Stimulated activated CD4-positive, alpha-beta T cell treated with anti-CD3 and anti-CD28 coated beads, Interleukin-12 subunit alpha, Interleukin-12 subunit beta, amount 100 ng/mL, for 4 hours (primary cell): ENCODE measurements at regions not wholly inside any gene's neighbourhood (a gene's known extent, or its start where the extent isn't known, plus 50 kb on each side); places are given as distances from the start of the nearest gene placed in this dataset.
"Not testable (repeated sequence)": the region's sequence is repeated elsewhere in the genome, so short reads cannot be mapped to it uniquely, and the experiment has no call there.

Source experiments
- DNase-seq: peaks from one replicate; pipeline ENCODE4 v3.0.0-alpha.2; 2020

DNA sequence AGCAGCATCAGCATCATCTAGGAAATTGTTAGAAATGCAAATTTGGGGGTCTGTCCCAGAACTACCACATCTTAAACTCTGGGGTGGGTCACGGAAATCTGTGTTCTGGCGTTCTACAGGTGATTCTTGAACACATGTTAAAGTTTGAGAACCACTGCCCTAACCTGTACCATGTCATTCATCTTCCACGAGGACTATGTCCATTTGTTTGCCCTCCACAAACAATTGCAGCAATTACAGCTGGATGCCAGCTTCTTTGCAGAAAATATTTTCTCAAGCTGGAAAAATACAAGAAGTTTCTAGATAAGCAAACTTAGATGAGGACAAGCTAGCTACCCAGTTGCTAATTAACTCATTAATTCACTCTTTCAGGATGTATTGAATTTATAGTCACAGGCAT lies 54.1 kb downstream of the MAFB start:
- no peak for DNase-seq

- DNase-seq = no peak
These were observed 55.7 kb downstream of the MAFB start for GRCh38 chr20:40633123-40633850.

DNA sequence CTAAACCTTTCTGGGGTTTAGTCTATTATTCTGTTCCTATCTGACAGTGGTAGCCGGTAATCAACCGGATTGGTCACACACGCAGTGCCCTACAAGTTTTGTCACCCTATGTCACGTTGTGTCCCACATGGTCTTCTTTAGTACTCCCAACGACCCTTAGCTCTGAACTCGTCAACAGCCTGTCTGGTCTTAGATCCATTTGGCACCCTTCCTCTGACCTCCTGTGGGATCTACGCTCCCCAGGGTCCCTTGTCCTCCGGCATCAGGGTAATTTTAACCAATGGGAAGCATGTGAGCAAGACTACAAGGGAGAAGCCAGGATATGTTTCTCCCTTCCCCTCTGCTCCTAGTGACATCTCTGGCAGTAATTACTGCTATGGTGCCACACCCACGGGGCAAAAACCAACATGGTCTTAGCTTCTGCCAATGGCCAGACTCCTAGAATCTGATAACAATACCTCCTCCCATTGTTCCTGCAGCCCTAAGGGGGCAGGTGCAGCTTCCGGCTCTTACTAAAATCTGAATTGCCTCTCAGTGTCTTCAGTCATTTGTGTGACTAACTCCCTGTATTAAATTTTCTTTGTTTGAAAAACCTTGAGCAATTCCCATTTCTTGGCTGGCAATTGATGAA lies 56.6 kb downstream of the MAFB start:
- DNase-seq = no peak

DNA sequence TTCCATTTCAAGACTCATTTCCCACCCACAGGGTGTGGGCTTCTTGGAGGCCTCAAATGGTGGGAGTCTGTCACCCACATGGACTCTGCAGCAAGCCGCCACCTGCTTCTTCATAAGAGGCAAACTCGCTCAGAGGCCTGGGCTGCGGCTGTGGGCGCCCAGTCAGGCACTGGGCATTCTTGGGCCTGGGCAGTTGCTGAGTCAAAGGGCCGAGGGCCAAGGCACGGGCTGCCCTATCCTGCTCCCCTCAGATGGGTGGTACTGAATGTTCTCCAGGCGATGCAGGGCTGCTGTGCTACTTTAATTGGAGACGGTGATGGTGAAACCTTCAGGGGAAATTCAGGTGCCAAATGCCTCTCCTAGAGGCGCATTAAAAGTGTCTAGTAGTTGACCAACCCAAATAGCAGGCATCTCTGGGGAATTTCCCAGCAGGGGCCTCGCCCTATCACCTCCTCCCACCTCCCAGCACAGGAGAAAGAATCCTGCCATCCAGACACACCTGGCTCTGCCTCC lies 57.9 kb downstream of the MAFB start:
- no peak for DNase-seq

- no peak for DNase-seq
These were observed 58.3 kb downstream of the MAFB start for GRCh38 chr20:40630713-40631112.

- no peak for DNase-seq
These were observed 58.9 kb downstream of the MAFB start for GRCh38 chr20:40630099-40630498.

- DNase-seq = no peak
These were observed 60.2 kb downstream of the MAFB start for GRCh38 chr20:40628877-40629276.

GRCh38 chr20:40619053-40619452 lies 70.0 kb downstream of the MAFB start:
- DNase-seq = not testable (repeated sequence)

GRCh38 chr20:40617594-40617993 lies 71.4 kb downstream of the MAFB start:
- no peak for DNase-seq

DNA sequence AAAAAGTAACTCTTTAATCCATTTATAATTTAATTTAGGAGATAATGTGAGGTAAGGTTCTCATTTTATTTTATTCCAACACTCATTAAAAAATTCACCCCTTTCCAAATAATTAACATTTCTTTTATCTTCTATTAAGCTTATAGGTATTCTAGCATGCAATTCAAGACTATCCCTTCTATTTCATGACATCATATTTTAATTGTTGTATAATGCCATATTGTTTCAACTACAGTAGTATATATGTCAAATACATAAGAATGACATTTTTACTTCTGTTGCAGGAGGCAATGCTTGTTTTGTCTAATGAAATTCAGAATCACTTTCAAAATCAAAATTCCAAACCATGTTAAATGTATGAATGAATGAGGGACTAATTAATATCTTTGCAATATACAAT lies 76.2 kb downstream of the MAFB start:
- DNase-seq = no peak

GRCh38 chr20:40612247-40612646 lies 76.8 kb downstream of the MAFB start:
- DNase-seq = no peak

DNA sequence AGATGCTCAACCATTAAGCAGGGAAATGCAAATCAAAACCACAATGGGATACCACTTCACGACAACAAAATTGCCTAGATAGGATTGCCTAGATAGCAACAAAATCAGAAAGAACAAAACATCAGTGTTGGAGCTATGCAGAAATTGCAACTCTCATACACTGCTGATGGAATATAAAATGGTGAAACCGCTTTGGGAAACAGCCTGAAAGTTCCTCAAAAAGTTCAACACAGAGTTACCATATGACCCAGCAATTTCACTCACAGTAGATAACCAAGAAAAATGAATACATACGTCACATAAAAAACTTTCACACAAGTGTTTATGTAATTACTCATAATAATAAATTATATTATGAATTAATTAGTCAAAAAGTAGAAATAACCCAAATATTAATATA lies 78.3 kb downstream of the MAFB start:
- no peak for DNase-seq

GRCh38 chr20:40607927-40608326 lies 81.1 kb downstream of the MAFB start:
- DNase-seq = no peak

- DNase-seq = no peak
These were observed 82.4 kb downstream of the MAFB start for GRCh38 chr20:40606660-40607059.

DNA sequence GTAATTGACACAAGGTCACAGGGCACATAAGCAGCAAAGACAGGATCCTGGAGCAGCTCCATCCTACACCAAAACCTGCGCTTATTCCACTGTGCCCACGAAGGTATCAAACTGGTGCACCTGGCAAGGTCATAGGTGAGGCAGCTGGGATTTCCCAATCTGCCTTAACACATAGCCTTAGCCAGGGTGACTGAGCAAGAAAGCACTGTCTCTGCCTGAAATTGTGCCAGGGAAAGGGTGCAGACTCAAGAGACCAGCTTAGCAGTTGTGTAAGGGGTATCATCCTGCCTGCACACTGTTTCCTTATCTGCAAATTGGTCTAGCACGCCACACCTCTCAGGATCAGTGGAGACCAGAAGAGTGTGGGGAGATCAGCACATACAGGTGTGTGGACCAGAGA lies 82.8 kb downstream of the MAFB start:
- DNase-seq = no peak

DNA sequence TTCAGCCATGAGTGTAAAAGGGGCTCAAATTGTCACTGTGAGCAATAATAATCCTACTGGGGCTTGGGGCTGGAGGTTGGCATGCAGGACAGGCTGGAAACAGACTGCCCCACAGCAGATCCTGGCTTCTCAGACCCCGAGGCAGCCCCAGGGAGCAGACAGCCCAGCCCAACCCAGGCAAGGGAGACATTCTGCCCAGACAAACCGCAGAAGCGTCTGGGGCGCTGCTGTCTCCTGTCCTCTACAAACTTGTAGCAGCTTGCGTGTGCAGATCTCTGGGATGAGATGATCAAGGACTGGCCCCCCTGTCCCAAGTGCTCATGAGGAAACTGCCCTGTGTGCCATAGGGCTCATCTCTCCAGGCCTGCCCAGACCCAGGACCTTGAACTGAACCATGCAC lies 84.6 kb downstream of the MAFB start:
- DNase-seq = no peak

DNA sequence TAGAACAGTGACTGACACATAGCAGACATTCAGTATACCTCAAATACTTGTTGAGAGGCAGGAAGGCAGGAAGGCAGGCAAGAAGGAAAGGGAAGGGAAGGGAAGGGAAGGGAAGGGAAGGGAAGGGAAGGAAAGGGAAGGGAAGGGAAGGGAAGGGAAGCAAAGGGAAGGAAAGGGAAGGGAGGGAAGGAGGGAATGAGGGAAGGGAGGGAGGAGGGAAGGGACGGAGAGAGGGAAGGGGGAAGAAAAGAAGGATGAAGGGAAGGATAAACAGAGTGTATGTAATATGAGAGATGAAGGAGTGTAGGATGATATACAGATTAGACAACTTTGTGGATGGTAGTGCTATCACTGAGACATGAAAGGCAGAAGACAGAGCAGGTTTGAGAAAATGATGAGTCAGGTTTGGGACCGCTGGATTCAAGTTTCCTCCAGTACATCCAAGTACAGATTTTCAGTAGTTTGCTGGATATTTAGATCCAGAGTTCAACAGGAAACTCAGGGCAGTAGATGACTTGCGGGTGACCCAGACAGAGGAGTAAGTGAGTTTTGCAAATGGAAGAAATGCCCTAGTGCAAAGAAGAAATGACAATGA lies 85.9 kb downstream of the MAFB start:
- no peak for DNase-seq

- DNase-seq = no peak
These were observed 86.7 kb downstream of the MAFB start for GRCh38 chr20:40602381-40602780.

GRCh38 chr20:40600441-40601219 lies 88.4 kb downstream of the MAFB start:
- DNase-seq = no peak

GRCh38 chr20:40599987-40600386 lies 89.0 kb downstream of the MAFB start:
- DNase-seq = no peak

DNA sequence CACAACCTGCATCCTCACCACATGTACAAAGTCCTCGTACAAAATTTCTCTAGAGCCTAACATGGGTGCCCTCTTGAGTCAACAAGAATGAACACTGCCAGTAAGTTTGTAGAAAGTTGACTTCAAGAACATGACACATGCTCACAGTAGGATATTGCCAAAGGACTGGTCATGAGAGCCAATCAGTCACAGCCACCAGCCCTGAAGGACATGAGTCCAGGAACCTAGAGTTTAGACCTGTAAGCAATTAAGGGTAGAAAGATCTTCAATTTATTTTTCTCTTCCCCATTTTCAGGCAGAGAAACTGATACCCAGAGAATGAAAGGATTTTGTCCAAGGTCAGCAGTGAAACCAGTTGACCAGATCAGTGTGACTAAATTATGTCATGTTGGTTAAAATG lies 96.1 kb downstream of the MAFB start:
- DNase-seq = no peak

GRCh38 chr20:40591536-40591935 lies 97.5 kb downstream of the MAFB start:
- no peak for DNase-seq

DNA sequence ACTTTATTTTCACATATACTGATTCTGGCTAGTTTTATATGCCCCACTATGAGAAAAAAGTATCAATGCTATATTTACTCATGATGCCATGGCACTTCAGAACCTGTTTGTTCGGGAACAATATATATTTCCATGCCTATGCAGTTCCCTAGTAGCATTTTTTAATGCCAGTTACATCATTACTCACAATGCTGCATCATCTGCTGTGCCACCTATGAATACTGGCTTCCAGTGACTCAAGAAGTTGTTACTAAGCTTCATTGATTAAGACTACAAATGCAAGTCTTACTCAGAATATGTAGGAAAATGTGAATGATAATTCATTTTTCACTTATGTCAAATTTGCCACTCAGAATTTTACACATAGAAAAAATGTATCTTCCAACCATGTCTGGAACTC lies 97.9 kb downstream of the MAFB start:
- no peak for DNase-seq

DNA sequence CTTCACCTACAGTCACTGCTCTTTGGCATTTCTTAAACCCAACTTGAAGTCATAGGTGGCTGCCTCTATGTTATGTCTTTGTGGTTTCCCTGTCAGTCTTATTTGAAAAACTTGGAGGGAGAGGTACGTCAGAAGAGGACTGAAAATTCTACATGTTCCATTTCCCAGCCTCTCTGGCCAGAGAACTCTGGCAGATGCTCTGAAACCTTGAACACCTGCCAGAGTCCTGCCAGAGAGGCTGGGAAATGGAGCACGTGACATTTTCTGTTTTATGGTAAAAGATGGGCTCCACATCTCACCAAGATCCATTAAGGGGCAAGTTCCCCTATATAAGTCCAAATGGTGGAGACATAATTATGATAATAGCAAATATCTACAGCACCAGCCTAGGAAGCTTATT lies 99.5 kb downstream of the MAFB start:
- no peak for DNase-seq
